ENCODE measurements at regions not wholly inside any gene's neighbourhood (a gene's known extent, or its start where the extent isn't known, plus 50 kb on each side); places are given as distances from the start of the nearest gene placed in this dataset.

DNA sequence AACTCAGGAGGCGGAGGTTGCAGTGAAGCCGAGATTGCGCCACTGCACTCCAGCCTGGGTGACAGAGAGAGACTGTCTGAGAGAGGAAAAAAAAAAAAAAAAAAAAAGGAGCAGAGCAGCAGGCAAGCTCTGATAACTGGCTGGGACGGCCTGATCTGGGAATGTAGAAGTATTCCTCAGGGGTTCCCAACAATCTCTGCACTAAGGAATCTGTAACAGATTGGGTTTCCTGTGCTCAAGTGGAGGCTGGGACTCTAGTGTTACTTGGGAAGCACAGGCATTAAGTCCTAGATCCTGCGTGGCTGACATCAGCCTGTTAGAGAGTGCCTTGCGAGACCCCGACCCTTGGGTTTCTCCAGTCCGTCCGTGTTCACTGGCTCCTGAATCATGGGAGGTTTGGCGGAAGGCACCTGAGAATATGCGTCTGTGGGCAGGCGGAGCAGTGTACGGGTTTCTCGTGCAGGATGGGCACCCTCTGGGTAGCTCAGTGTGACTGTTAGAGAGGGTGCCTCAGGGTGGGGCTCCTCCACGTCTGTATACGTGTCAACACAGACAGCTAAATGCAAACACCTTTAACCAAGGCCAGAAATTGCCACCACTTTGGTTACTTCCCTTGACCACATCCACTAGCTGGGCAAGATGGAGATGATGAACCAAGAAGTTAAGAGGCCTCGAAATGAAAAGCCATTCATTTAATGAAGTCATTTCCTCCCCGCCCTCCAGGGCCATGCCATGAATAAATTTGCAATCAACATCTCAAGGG lies 174.9 kb upstream of the RPL38 start (continued):
- TF ChIP-seq, protein P1, sequence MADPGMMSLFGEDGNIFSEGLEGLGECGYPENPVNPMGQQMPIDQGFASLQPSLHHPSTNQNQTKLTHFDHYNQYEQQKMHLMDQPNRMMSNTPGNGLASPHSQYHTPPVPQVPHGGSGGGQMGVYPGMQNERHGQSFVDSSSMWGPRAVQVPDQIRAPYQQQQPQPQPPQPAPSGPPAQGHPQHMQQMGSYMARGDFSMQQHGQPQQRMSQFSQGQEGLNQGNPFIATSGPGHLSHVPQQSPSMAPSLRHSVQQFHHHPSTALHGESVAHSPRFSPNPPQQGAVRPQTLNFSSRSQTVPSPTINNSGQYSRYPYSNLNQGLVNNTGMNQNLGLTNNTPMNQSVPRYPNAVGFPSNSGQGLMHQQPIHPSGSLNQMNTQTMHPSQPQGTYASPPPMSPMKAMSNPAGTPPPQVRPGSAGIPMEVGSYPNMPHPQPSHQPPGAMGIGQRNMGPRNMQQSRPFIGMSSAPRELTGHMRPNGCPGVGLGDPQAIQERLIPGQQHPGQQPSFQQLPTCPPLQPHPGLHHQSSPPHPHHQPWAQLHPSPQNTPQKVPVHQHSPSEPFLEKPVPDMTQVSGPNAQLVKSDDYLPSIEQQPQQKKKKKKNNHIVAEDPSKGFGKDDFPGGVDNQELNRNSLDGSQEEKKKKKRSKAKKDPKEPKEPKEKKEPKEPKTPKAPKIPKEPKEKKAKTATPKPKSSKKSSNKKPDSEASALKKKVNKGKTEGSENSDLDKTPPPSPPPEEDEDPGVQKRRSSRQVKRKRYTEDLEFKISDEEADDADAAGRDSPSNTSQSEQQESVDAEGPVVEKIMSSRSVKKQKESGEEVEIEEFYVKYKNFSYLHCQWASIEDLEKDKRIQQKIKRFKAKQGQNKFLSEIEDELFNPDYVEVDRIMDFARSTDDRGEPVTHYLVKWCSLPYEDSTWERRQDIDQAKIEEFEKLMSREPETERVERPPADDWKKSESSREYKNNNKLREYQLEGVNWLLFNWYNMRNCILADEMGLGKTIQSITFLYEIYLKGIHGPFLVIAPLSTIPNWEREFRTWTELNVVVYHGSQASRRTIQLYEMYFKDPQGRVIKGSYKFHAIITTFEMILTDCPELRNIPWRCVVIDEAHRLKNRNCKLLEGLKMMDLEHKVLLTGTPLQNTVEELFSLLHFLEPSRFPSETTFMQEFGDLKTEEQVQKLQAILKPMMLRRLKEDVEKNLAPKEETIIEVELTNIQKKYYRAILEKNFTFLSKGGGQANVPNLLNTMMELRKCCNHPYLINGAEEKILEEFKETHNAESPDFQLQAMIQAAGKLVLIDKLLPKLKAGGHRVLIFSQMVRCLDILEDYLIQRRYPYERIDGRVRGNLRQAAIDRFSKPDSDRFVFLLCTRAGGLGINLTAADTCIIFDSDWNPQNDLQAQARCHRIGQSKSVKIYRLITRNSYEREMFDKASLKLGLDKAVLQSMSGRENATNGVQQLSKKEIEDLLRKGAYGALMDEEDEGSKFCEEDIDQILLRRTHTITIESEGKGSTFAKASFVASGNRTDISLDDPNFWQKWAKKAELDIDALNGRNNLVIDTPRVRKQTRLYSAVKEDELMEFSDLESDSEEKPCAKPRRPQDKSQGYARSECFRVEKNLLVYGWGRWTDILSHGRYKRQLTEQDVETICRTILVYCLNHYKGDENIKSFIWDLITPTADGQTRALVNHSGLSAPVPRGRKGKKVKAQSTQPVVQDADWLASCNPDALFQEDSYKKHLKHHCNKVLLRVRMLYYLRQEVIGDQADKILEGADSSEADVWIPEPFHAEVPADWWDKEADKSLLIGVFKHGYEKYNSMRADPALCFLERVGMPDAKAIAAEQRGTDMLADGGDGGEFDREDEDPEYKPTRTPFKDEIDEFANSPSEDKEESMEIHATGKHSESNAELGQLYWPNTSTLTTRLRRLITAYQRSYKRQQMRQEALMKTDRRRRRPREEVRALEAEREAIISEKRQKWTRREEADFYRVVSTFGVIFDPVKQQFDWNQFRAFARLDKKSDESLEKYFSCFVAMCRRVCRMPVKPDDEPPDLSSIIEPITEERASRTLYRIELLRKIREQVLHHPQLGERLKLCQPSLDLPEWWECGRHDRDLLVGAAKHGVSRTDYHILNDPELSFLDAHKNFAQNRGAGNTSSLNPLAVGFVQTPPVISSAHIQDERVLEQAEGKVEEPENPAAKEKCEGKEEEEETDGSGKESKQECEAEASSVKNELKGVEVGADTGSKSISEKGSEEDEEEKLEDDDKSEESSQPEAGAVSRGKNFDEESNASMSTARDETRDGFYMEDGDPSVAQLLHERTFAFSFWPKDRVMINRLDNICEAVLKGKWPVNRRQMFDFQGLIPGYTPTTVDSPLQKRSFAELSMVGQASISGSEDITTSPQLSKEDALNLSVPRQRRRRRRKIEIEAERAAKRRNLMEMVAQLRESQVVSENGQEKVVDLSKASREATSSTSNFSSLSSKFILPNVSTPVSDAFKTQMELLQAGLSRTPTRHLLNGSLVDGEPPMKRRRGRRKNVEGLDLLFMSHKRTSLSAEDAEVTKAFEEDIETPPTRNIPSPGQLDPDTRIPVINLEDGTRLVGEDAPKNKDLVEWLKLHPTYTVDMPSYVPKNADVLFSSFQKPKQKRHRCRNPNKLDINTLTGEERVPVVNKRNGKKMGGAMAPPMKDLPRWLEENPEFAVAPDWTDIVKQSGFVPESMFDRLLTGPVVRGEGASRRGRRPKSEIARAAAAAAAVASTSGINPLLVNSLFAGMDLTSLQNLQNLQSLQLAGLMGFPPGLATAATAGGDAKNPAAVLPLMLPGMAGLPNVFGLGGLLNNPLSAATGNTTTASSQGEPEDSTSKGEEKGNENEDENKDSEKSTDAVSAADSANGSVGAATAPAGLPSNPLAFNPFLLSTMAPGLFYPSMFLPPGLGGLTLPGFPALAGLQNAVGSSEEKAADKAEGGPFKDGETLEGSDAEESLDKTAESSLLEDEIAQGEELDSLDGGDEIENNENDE (IDR thresholded peaks at IDR 0.05; ENCODE audit: insufficient replicate concordance, low read length), result no peak
- no peak for TF ChIP-seq SRF (IDR thresholded peaks at IDR 0.05; ENCODE audit: low read depth, low read length)
- no peak for TF ChIP-seq CEBPB (IDR thresholded peaks at IDR 0.05; ENCODE audit: low read depth, low read length)
- TF ChIP-seq CBX8 (IDR thresholded peaks at IDR 0.05; ENCODE audit: borderline replicate concordance, low read depth, low read length), result no peak
- no peak for TF ChIP-seq TCF12 (IDR thresholded peaks at IDR 0.05; ENCODE audit: low read depth, low read length)
- no peak for TF ChIP-seq KDM4A (IDR thresholded peaks at IDR 0.05; ENCODE audit: low read depth, low read length, severe bottlenecking)
